HG02970 (cell line): ENCODE measurements at regions not wholly inside any gene's neighbourhood (a gene's known extent, or its start where the extent isn't known, plus 50 kb on each side); places are given as distances from the start of the nearest gene placed in this dataset.
"Not testable (repeated sequence)": the region's sequence is repeated elsewhere in the genome, so short reads cannot be mapped to it uniquely, and the experiment has no call there.

Experiments
- ATAC-seq: cut with Tn5 transposase; IDR thresholded peaks from one replicate; pipeline ENCODE4 v1.9.1; 2021; ENCODE audit warnings: mild to moderate bottlenecking, moderate library complexity, moderate number of reproducible peaks; ENCODE audit not compliant: unreplicated experiment, low FRiP score

DNA sequence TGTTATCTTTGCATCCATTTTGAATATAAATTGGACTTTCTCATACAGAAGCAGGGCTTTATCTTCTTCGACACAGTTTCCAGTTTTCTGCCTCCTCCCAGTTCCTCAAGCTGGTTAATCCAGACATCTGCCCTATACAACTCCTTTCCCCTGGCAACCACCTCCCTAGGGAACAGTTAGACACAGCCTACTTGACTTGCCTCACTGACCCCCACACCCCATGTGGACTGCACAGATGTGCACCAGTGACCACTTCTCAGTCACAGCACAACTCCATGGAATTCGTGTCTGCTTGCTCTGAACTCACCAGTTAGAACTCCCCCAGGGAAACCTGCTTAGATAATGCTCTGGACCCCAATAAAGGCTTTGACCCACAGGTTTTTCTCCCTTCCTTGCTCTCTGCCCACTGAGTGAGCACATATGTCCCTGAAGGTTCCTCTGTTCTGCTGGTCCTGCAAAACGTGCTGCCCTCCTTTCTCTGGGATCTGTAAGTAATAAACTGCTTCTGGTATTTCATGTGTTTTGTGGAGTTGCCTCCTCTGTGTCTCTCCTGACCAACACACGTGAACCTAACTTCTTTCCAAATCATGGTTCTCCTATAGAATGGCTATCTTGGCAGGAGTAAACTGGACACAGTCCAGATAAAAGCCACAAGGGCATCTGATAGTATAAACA lies 351.2 kb downstream of the CD83 start:
- ATAC-seq: no peak

DNA sequence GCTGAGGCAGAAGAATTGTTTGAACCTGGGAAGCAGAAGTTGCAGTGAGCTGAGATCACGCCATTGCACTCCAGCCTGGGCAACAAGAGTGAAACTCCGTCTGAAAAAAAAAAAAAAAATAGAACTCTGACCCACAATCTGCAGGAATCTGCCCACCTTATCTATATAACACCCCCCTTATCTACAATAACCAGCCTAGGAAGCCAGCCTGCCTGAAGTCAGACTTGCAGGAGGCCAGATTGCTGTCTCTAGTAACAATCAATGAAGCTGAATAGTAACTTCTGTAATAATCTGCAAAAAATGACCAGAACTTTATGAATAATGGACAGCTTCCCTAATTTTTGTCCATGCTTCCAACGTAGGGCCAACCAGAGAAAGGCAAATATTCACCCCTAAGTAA lies 352.5 kb downstream of the CD83 start:
- ATAC-seq: no peak

DNA sequence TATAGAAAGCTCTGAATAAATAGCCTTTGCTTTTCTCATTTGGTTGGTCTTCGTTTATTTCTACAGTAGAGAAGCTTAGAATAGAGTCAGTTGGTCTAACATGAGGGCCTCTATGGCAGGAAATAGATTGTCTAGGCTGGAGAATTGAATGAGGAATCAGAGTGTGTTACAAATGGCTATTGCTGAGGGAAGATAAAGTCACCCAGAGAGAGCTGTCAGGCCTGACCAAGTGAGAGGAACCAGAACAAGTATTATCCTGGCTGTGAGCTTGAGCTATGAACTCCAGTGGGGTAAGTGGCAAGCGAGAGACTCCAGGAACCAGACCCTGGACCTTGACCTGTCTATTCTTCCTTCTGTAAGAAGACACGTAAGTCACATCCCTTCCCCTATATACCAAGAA lies 353.1 kb downstream of the CD83 start:
- no peak for ATAC-seq

DNA sequence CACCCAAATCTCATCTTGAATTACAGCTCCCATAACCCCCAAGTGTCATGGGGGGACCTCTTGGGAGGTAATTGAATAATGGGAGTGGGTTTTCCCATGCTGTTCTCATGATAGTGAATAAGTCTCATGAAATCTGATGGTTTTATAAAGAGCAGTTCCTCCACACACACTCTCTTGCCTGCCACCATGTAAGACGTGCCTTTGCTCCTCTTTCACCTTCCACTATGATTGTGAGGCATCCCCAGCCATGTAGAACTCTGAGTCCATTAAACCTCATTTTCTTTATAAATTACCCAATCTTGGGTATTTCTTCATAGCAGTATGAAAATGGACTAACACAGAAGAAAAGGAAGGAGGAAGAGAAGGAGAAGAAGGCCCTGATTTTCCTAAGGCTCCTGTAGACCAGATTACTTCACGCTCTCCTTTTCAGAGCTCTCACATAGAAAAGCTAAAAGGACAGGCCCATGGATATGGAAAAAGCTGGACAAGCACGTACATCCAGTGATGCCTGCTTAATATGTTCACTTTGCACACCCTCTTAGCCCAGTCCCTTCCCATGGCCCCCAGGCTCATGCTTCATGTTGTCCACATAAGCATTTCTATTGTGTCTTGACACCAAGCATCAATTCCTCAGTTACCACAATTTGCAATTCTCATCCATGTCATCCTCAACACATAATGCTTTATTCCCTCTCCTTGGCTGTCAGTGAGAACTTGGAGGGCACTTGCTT lies 354.8 kb downstream of the CD83 start:
- ATAC-seq: no peak

DNA sequence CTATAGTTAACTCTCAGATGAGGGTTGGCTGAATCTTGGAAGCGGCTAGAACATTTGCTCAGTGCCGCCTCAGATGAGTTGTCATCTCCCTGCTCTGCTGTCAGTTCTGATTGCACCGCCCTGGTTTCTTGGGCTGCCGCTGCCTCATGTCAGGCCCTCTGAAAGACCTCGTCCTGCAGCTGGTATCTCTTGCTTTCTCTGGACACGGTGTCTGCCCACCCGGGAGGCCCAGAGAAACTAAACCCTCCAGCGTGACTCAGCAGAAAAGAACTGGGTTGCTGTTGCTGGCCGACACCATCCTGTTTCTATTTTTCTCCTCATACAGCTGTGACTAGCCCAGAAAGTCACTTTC lies 355.4 kb downstream of the CD83 start:
- ATAC-seq: no peak

DNA sequence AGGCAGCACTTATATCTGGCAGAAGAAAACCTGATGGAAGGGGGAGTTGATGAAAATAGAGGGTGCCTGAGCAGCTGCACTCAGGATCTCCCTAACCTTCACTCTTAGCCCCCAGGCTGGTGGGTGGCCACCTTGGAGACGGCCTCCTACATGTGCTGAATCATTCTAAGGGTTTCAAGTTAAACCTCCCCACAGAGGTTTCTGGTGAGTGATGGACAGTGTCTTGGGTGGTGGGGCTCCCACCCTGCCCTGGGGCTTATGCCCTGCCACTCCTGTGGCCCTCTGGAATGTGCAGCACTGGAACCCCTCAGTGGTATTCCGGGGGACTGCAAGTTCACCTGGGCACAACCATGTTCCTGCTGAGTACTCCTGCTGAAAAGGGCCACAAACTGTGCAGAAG lies 357.2 kb downstream of the CD83 start:
- ATAC-seq: no peak

DNA sequence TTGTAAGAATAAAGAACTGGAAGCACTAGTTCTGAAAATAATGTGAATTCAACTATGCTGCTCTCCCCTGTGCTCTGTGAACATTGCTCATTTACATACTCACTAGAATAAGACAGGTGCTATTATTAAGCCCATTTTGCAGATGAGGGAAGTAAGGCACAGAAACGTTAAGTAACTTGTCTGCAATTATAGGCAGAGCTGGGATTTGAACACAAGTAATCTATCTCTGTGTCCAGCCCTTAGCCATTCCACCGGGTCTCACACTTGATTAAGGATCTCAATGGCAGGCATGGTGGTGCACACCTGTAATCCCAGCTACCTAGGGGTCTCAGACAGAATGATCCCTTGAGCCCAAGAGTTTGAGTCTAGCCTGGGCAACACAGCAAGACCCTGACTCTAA lies 357.7 kb downstream of the CD83 start:
- no peak for ATAC-seq

DNA sequence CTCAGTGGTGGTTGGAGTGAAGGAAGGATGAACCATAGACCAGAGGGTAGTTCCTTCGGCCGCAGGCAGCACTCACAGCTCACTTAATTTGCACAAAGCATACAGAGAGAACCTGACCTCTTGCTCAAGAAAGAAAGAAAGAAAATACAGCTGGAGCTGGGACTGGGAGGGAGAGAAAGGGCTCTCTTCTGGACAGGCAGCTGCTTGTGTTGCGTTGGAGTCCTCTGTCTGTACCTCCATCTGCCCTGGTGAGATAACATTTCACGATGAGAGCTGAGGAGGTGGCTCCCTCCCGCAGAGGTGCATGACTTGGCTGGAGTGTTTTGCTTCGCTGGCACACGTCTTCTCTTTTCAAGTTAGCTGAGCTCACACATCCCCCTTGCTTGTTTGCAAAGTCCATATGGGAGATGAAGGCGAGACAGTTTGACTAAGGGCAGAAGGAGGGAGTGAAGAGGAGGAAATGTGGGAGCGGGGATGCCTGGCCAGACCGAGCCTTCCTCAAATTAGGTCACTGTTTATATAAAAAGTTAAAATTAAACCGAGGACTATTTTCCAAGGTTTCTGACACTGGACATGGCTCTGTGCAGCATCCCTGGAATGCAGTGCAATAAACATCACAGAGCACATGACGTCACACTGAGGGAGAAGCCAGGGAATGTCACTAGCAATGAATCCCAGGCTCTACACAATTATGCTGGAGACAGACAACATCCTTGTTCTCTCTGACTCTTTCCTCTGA lies 359.4 kb downstream of the CD83 start:
- ATAC-seq: no peak

DNA sequence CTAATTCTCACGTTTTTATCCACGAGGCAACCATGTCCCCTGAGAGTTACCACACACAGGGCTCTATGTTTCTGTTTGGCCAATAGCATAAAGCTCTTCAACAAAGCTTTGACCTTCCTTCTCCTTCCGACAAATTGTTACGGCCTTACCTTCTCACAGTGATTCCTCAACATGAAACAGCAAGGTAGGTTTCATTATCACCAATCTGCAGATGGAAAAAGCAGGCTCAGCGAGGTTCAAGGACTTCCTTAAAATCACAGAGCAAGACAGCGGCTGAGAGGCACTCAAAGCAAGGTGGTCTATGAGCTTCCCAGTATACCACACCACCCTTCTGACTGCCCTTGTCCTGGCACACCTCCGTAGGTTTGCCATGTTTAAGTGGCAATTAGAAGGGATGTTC lies 360.0 kb downstream of the CD83 start:
- ATAC-seq: no peak

DNA sequence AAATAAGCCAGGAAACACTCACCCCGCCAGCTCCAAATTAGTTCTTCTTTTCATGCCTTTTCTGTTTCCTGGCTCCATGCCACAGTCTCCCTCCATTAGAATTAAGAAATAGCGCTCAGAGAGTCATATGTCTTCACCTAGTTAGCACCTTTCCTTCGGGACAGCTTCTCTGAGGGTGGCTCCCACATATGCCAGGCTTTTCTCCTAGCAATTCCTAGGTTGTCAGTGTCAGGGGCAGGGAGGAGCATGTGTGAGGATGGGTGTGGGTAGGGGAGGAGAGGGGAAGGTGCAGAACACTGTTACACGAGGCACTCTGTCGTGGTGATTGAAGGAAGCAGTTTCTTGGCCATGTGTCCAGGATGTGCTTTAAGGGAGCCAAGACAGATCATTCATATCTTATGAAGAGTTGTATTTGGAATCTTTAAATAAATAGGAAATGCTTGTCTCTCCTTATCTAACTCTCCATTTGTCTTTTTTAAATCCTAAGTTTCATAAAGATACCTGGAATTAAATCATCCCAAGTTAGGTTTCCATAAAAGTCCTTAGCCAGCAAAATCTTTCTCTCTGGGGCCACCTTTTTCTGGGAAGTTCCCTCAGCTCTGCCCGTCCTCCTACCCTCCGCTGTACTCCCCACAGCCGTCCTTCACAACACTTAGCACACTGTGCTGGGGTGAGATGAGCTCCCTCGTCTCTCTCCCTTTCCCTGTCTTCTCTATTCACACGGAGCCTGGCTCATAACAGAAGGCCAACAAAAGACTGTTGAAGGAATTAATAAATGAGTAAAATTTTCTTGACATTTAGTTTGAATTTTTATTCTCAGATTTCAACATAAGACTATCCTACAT lies 361.0 kb downstream of the CD83 start:
- ATAC-seq: no peak

DNA sequence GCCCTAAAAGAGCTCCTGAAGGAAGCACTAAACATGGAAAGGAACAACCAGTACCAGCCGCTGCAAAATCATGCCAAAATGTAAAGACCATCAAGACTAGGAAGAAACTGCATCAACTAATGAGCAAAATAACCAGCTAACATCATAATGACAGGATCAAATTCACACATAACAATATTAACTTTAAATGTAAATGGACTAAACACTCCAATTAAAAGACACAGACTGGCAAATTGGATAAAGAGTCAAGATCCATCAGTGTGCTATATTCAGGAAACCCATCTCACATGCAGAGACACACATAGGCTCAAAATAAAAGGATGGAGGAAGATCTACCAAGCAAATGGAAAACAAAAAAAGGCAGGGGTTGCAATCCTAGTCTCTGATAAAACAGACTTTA lies 364.4 kb downstream of the CD83 start:
- ATAC-seq: not testable (repeated sequence)

DNA sequence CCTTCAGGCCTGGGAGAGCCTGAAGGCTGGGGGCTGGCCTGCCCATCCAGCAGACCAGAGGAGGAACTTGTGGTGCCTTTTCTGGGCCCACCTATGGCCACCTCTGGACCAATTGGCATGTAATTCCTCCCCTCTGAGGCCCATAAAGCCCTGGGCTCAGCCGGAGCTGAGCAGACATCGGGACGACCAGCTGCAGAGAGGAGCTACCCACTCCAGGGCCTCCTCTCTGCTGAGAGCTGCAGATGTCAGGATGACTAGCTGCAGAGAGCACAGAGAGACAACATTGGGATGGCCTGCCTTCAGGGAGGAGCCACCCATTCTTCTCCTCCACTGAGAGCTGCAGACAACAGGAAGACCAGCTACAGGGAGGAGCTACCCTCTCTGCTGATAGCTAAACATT lies 370.1 kb downstream of the CD83 start:
- ATAC-seq: no peak

DNA sequence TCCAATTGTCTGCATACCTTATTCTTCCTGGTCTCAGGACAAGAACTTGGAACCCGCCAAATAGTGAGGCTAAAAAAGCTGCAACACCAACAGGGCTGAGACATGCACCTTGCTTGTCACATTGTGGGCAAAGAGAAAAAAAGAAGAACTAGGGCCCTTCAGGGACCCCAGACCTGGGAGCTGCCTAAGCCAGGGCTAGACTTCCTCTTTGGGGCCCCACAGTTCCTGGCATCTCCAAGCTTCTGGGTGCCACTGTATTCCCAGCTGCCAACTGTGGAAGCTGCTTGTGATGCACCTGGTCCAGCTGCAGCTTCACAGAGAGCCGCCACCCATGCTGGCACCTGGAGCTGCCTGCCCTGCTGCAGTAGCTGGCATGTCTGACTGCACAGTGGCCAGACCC lies 370.6 kb downstream of the CD83 start:
- ATAC-seq: no peak

DNA sequence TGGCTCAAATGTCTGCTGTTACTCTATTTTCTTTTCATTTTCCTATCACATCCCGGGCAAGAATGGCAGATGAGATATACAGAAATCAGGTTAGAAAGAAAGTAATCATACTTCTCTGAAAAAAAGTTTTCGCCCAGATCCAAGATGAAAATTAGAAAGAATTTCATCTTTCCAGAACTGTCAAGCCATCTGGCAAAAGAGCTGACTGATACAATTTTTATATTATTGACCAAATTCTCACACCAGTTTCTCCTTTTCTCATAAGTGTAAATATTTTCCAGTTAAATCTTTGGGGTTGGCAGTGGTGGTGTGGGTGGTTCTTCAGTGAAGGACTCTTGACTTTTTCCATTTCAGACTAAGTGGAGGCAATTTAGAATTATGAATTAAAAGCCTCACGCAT lies 371.9 kb downstream of the CD83 start:
- ATAC-seq: no peak

DNA sequence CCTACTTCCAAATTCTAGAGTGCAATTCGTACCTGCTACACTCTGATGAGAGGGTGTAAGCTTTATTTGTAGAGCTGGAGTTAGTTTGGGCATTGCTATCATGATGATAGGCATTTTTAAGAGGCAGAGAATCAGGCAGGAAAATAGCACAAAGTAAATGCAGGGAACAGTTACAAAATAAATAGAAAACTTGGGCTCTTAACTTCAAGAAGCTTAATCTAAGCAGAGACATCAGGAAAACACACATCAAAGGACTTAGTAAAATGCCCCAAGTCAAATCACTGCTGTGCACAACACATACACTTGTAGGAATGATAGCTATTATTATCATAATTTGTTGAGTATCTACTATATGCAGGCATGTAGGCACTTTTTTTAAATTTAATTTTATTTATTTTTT lies 381.2 kb downstream of the CD83 start:
- ATAC-seq: no peak

DNA sequence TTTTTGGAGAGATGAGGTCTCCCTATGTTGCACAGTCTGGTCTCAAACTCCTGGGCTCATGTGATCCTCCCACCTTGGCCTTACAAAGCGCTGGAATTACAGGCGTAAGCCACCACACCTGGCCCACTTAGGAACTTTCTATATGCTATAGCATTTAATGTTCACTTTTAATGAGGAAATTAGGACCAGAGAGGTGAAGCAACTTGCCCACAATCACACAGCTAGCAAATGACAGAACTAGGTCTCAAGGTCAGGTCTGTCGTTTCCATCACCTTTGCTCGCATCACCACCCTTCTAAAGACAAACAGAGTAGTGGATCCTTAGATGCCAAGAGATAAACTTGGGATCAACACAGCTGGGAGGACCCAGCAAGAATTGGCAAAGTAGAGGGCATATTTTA lies 381.7 kb downstream of the CD83 start:
- no peak for ATAC-seq

DNA sequence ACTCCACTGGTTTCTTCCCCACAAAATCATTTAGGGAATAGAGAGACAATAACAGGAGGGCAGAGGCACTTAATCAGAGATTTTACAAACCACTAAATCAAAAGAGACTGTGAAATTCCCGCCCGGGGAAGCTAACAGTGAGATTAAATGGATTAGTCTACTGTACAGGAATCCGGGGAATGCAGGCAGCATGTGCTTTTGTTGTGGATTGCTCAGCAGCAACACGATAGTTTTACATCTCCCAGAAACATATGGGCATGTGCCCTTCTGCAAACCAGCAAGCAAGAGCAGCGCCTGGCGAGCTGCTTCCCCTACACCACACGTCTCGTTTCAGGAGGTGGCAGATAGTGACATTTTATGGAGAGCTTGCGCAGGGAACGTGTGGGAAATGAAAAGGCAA lies 382.3 kb downstream of the CD83 start:
- ATAC-seq: no peak

DNA sequence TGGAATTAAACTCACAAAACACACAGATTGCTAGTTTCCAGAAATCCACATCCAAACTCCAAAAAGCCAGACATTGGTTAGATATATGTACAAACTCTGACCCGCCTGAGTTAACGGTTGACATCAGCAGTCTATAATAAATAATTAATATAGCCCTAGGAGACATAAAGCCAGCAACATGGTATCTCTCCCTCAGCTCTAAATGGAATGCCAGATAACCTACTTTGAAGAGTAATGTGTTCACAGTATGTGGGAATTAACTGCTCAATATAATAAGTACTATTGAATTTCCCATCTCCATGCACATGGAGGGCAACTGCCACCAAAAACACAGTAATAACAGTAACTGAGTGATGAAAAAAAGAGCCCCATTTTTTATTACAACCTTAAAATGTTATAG lies 383.2 kb downstream of the CD83 start:
- ATAC-seq: no peak

DNA sequence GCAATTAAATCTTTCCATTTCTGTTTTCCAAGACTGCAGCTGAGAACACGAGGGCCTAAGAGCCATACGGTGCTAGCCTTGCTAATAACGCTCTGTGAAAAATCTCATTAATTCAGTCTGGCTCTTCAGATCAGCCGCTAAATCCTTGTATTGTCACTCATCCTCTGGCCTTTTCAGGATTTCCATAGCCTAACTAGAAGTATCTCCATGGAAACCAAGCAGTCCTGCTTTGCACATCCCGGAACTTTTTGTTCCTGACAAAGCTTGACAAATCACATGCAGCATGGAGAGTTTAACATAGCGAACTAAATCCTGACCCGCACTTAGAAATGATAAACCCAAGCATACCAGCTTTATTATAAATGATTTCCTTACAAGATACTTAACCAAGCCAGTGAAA lies 383.7 kb downstream of the CD83 start:
- ATAC-seq: no peak

DNA sequence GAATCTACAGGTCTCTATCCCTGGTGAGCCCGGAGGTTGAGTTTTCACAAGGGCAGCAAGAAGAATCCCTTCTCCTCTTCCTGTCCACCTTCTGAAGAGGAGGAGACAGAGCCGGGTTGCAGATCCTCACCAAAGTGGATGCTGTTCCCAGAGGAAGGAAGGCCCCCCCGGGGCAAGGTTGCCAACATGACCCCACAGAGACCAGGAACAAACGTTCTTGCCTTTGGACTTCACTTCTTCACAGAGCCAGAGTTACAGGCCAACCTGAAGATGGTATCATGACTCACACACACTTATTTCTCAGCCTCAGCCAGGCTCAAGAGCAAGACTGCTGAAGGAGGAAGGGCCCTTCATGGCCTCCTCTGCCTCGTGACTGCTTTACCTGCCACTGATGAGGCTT lies 384.3 kb downstream of the CD83 start:
- ATAC-seq: no peak

DNA sequence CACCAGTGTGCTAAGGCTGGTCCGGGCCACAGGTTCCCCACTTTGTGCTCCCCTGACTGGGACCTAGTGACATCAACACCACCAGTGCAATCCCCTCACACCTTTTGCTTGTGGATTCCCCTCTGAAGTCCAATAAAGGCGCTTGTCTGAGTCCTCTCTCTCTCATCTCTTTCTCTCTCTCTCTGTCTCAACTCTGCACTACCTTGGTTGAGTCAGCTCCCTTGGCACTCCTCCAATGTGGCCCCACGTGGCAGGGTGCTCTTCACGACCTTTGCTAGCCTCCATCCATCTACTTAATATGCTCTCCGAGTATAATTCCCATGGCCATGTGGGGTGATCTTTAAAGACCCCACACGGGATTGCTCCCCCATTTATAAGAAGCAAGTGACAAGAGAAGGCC lies 385.0 kb downstream of the CD83 start:
- no peak for ATAC-seq
